Testis (tissue), 2 donors: ENCODE measurements at regions not wholly inside any gene's neighbourhood (a gene's known extent, or its start where the extent isn't known, plus 50 kb on each side); places are given as distances from the start of the nearest gene placed in this dataset.

Experiments
- DNase-seq: peaks from one replicate; pipeline ENCODE4 v3.0.0-alpha.2; 2019
- H3K27ac ChIP-seq, 2 donors: fragments of 200-600 bp; sonication (generic); one replicate each; pipeline ENCODE4 v1.5.1; 2019
- H3K27me3 ChIP-seq: fragments of 200-600 bp; sonication (generic); one replicate; pipeline ENCODE4 v1.5.1; 2019
- H3K36me3 ChIP-seq: fragments of 200-600 bp; sonication (generic); one replicate; pipeline ENCODE4 v1.5.1; 2017; ENCODE audit warnings: low read depth; ENCODE audit errors: missing control alignments
- H3K4me1 ChIP-seq: fragments of 200-600 bp; sonication (generic); one replicate; pipeline ENCODE4 v1.5.1; 2019
- H3K4me3 ChIP-seq, 2 donors: fragments of 200-600 bp; sonication (generic); one replicate each; pipeline ENCODE4 v1.5.1; 2017 to 2019
- H3K9me3 ChIP-seq: fragments of 200-600 bp; sonication (generic); one replicate; pipeline ENCODE4 v1.5.1; 2017
- CTCF ChIP-seq, 3 experiments: fragments of 450-650 bp in 2 of 3; fragments of 200-600 bp in 1 of 3; sonication (generic) in 1 of 3; IDR thresholded peaks; one replicate each; pipeline ENCODE4 v1.5.1; 2016 to 2019; ENCODE audit warnings: antibody characterized with exemption in 3 of 3, mild to moderate bottlenecking in 2 of 3, moderate library complexity in 1 of 3
- POLR2A ChIP-seq: fragments of 450-650 bp; IDR thresholded peaks from one replicate; pipeline ENCODE4 v1.6.1; 2017; ENCODE audit warnings: antibody characterized with exemption, mild to moderate bottlenecking, moderate library complexity
- WGBS, 2 donors: methylation state at CpG; one replicate each; pipeline ENCODE4 v1.1.5; 2018; 5-methylcytosine and 5-hydroxymethylcytosine counted together
- intact Hi-C: fragments of 100-400 bp; cut with DNase I; formaldehyde crosslinking; loops from one replicate; pipeline ENCODE4 v1.15.1; 2023; ENCODE audit warnings: low total_unique reads

- Histone ChIP-seq H3K36me3 (no peaks in the 10 kb centered on the region), H3K9me3 (no peaks in the 10 kb centered on the region), H3K4me3 (no peak overlapping the region), H3K4me1 (no peaks in the 10 kb centered on the region), H3K27ac (no peak overlapping the region), H3K27me3 (no peaks in the 10 kb centered on the region)
- intact Hi-C loops = no loop called here
- 70 to 73% methylated on average over 9 of the region's 13 CpGs for WGBS, 2 donors
- no peak for DNase-seq
- TF ChIP-seq CTCF (IDR thresholded peaks at IDR 0.05) (no peak), POLR2A (no peak)
Observed at GRCh38 chrX:39859991-39860861, 237.5 kb downstream of the BCOR start.

GRCh38 chrX:39862963-39863362 is 234.8 kb downstream of the BCOR start:
- no peak for DNase-seq
- no peak overlapping the region for H3K4me3 ChIP-seq
- 90 to 98% methylated on average over 4 to 5 of the region's 5 CpGs for WGBS, 2 donors
- no peaks in the 10 kb centered on the region for H3K36me3 ChIP-seq
- intact Hi-C loops = no loop called here
- no peak overlapping the region for H3K27ac ChIP-seq
- H3K4me1 ChIP-seq = no peaks in the 10 kb centered on the region
- no peaks in the 10 kb centered on the region for H3K27me3 ChIP-seq
- TF ChIP-seq CTCF (IDR thresholded peaks at IDR 0.05) = no peak
- TF ChIP-seq POLR2A = no peak
- H3K9me3 ChIP-seq = no peaks in the 10 kb centered on the region

DNA sequence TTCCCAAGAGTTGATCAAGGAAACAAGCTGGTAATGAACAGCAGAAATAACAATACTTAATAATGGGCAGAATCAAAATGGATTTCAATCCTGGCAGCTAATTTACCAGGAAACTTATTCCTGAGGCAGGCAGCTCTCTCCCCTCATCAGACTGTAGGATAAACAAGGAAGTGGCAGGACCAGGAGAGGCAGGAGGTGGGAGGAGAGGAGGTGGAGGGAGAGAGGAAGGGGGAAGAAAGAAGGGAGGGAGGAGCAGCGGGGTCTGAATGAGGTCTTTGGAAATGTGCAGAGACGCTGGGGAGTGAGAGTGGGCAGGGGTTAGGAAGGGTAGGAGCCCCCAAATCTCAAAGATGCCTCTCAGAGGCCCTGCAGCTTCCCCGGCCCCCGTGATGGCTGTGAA is 231.5 kb downstream of the BCOR start:
- Histone ChIP-seq H3K9me3 (no peaks in the 10 kb centered on the region), H3K4me1 (no peaks in the 10 kb centered on the region), H3K36me3 (no peaks in the 10 kb centered on the region), H3K4me3 (no peak overlapping the region), H3K27me3 (no peaks in the 10 kb centered on the region), H3K27ac (no peak overlapping the region)
- intact Hi-C loops = no loop called here
- DNase-seq = no peak
- TF ChIP-seq CTCF (IDR thresholded peaks at IDR 0.05) (no peak), POLR2A (no peak)
- WGBS, 2 donors = 79 to 92% methylated on average over 4 of the region's 4 CpGs

GRCh38 chrX:39869846-39870601 is 227.7 kb downstream of the BCOR start:
- intact Hi-C loops = no loop called here
- Histone ChIP-seq H3K4me1 (no peaks in the 10 kb centered on the region), H3K36me3 (no peaks in the 10 kb centered on the region), H3K27ac (no peak overlapping the region), H3K9me3 (no peaks in the 10 kb centered on the region), H3K27me3 (no peaks in the 10 kb centered on the region), H3K4me3 (no peak overlapping the region)
- WGBS, 2 donors = 89 to 97% methylated on average over 3 to 7 of the region's 7 CpGs
- TF ChIP-seq POLR2A = no peak
- TF ChIP-seq CTCF (IDR thresholded peaks at IDR 0.05) = no peak
- DNase-seq = no peak
